HG02610 (cell line): ENCODE measurements at regions not wholly inside any gene's neighbourhood (a gene's known extent, or its start where the extent isn't known, plus 50 kb on each side); places are given as distances from the start of the nearest gene placed in this dataset.

Source experiments
- ATAC-seq: cut with Tn5 transposase; IDR thresholded peaks from one replicate; pipeline ENCODE4 v1.9.1; 2021; ENCODE audit warnings: mild to moderate bottlenecking, moderate library complexity; ENCODE audit not compliant: unreplicated experiment

DNA sequence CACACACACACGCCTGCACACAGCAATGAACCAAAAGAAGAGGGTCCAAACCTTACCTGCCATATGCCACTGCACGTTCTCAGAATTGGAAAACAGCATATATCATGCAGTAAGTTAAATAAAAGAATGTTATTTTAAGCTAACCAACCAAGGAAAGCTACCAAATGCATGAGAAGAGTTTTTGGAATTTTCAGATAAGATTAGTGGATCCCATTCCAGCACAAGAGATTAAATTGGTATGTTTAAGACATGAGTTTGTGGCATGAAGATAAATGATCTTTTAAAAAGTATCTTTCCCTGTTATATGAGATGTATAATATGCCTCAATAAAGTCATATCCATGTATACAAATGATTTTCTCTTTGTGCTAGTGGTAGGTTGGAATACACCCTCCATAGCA, 811.4 kb downstream of the NR2F2 start:
- no peak for ATAC-seq

GRCh38 chr15:97143592-97144376, 813.3 kb downstream of the NR2F2 start:
- ATAC-seq: no peak

- ATAC-seq: no peak
These were observed 813.8 kb downstream of the NR2F2 start for GRCh38 chr15:97144377-97144711.

GRCh38 chr15:97146929-97147870, 813.3 kb upstream of the ARRDC4 start:
- ATAC-seq: no peak

DNA sequence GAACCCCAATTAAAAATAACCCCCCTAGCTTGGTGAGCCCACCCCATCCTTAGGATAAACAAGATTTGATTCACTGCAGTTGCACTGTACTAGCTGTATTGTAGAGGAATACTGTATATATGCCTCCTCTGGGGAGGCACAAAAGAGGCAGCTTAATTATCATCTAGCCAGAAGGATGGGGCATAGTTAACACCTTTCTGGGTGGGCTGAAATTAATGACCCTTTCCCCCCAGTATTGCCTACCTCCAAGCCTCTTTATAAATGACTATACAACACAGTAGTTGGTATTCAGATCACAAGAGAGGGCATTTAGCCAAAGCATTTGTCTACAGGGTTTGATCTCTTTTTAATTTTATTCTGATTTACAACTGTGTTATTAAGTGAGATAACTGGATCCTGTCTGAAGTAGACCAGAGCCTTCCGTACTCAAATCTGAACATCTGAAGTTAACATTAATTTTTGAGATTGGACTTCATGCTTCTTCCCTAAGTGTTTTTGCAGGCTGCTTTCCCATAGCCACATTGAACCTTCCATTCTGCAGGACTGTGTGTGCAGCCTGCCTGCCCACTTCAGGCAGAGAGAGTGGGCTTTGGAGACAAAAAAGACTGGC, 807.0 kb upstream of the ARRDC4 start:
- ATAC-seq: no peak

GRCh38 chr15:97156739-97157265, 803.7 kb upstream of the ARRDC4 start:
- ATAC-seq: no peak

DNA sequence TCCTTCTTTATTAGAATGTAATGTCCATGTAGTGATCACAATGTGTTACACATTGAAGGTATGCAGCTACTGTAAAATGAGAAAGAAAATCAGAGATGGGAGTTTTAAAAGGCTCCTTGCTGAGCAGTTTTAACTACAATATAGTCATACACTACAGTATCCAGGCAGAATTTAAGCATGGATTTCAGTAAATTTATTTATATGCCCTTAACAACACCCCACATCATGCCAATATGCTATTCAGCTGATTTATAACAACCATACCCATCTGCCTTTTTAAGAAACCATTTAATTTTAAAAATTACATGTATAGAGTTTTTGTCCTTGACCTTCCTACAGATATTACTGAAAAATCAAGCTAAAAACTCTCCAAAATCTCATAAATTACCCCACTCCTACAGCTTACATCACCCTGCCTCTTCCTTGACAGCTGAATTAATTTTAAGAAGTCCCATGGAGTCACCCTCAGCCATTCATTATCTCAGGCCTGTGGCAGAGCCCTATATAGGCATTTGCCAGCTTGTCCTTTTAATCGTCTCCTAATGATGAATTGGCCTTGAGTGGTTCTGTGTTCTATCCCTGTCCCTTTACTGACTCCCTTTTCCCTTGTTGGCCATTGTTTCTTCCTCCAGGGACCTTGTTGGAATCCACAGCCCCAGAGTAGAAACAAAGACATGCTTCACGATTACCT, 797.6 kb upstream of the ARRDC4 start:
- ATAC-seq: no peak

- no peak for ATAC-seq
These were observed 795.3 kb upstream of the ARRDC4 start for GRCh38 chr15:97165205-97165604.

DNA sequence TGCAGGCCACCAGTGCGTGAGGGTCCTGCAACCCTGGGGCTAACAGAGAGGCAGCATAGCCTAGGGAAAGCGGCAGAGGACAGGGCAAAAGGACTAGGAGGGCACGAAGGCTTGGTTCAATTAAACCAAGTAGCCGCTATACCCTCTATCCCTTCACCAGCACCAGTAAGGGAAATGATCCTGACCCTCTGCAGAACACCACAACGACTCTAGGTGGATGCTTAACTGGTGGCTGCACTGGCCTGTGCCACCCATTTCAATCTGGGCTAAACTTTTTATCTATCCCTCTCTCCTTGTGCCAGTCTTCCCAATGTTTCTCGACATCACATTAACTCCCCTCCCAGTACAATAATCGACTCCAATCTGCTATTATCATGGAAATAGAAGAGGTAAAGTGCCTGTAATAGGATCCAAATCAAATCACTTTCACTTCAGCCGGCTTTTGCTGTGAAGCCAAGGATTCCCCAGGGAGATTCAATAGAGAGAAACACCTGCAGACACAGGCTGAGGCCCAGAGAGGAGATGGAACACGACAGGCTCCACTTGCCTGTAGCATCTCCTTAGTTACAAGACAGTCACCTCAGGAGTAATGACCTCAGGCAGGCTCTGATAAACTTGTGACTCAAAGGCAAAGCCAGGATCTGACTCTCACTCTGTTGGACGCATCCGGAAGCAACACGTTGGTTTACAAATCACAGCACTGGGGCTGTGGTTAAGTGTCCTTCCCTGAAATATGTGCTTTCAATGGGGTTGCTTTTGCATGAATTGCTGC, 791.6 kb upstream of the ARRDC4 start:
- no peak for ATAC-seq

GRCh38 chr15:97171556-97171955, 788.9 kb upstream of the ARRDC4 start:
- ATAC-seq: no peak

GRCh38 chr15:97174886-97175540, 785.5 kb upstream of the ARRDC4 start:
- no peak for ATAC-seq

- no peak for ATAC-seq
These were observed 783.3 kb upstream of the ARRDC4 start for GRCh38 chr15:97177151-97177577.

DNA sequence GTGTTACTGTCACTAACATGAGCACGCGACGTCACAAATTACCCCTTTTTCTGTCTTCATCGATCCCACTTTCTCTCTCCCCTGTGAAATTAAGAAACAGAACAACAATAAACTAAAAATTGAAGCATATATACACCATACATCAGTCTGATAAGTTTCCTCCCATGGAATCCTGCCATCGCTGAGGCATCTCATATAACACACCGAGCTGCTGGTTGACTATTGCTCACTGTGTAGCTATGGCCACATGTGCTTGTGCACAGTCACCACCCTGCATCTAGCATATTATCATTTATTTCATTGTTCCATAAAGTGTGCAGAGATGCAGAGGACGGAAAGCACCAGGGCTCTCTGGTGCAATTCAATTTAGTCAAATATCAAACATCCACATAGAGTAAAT, 777.9 kb upstream of the ARRDC4 start:
- ATAC-seq: no peak

- ATAC-seq: no peak
These were observed 771.2 kb upstream of the ARRDC4 start for GRCh38 chr15:97189162-97189780.

DNA sequence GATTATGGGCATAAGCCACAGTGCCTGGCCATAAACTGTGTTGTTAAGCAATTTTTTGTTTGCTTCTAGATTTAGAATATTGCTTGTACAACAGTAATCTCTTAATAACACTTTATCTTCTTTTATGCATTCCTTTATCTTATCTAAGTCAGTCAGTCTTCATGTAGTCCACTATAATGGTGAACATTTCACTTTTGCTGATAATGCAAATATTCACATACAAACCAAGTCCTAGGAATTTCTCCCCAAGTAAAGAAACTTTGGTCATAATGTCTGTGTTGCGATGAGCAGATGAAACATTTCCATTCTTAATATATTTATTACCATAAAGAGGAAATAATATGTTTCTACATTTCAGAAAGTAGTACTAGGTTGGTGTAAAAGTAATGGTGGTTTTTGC, 765.8 kb upstream of the ARRDC4 start:
- ATAC-seq: no peak

GRCh38 chr15:97196048-97197014, 764.2 kb upstream of the ARRDC4 start:
- ATAC-seq: no peak

DNA sequence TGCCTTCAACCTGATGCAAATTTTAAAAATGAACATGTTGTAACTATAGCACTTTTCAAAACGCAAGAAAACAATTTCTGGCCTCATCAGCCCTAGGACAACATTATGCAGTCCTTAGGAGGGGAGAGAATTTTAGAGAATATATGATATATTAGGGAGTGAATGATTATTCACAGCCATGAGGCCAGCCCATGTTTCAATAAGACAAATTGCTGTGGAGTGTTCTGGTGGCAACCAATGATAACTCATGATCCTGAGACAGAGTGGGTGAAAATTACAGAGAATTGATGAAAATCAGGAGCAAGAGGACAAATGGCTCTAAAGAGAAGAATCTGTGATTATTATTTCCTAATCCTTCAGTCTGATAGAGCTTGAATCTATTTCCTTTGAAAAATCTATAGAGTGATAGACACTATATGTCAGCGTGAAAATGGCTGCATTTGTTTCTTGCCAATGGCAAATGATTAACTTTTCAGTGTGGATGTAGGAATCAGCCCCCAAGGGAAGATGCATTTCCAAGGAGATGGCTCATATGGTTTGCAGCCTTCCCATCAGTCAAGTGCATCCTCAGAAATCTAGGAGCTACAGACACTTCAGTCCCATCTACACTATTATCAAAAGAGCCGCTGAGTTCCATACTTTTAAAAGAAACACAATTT, 761.0 kb upstream of the ARRDC4 start:
- ATAC-seq: no peak
